ENCODE measurements at regions not wholly inside any gene's neighbourhood (a gene's known extent, or its start where the extent isn't known, plus 50 kb on each side); places are given as distances from the start of the nearest gene placed in this dataset.

DNA sequence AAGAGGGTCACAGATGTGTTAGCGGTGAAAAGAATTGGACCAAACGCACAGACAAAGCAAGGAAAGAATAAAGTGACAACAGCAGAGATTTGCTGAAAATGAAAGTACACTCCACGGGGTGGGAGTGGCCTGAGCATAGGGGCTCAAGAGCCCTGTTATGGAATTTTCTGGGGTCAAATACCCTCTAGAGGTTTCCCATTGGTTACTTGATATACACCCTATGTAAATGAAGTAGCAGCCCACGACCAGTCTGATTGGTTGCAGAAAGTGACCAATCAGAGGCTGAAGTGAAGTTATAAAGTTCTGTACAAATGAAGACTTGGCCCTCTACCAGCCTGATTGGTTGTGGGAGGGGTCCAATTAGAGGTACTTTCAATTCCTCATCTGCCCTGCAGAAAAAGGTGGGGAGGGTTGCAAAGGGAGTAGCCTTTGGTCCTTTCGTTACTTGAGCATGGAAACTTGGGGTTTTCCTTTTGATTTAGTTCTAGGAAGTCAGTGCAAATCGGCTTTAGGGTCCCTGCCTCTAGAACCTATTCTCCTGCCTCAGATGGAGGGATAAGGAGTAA is 125.6 kb upstream of the PRPS1L1 start:
- DNase-seq (ENCODE audit: low read depth): peak; percentile 5

DNA sequence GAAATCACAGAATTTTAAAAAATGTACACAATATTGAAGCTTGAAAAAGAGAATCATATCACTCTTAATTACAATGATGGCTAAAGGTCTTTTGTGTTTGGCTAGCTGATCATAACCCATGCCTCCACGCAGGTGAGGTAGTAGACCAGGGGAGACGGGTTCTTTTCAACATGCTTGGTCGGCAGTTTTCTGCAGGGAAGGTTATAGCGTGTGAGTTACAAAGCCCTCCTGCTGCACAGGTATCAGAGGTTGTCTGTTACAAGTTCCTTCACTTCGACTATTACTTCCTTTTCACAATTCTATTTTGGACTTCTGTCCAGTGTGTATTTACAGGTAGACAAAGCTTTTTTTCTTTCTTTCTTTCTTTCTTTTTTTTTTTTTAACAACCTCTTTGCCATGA is 127.1 kb upstream of the PRPS1L1 start:
- no peak for DNase-seq (ENCODE audit: low read depth)

DNA sequence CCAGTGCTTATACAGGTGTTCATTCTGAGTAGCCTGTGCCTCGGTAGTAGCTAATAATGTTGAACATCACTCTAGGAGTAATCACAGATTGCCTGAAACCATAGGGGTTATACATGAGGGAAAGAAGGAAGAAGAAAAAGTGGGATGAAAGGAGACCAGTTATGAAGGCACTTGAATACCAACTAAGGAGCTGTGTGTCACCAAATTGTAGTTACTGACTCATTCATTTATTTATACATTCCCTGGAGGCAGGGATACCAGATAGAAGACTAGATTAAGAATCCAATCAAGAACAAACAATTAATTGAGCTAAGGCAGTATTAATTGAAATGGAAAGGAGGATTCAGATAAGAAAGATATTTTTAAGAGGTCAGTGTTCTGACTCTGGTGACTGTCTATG is 129.6 kb upstream of the PRPS1L1 start:
- DNase-seq (ENCODE audit: low read depth): peak; percentile 49

DNA sequence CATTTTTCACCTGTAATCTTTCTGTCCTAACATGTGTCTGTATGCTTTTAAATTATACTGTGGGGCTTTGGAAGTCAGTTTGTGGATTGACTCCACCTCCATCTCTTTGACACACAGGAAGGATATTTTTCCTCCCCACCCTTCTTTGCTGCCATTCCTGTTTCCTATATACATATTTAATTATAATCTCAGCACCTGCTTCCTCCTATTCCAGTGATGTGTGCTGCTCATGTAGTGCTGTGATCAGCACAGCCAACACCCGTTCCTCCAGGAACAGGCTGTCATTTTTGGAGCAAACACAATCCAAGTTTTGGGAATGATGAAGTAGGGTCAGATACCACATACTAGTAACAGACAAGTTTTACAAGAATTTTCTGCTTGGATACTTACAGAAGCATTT is 135.0 kb upstream of the PRPS1L1 start:
- no peak for DNase-seq (ENCODE audit: low read depth)

DNA sequence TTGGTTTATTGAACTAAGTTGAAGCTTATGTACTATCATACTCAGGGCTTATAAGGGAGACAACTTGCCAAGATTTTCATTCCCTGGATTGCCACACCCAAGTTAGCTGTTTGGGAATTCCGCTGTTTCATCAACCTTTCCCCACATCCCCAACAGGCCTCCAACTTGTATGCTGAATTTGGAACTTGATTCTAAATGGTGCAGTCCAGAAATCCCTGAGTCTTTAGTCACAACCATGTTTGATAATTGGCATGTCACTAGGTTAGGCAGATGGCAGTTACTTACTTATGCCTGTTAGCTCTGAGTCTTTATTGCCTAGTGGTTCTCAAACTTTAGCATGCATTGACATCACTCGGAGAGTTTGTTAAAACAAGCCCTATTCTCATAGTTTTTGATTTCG is 135.4 kb upstream of the PRPS1L1 start:
- peak; percentile 4 for DNase-seq (ENCODE audit: low read depth)

DNA sequence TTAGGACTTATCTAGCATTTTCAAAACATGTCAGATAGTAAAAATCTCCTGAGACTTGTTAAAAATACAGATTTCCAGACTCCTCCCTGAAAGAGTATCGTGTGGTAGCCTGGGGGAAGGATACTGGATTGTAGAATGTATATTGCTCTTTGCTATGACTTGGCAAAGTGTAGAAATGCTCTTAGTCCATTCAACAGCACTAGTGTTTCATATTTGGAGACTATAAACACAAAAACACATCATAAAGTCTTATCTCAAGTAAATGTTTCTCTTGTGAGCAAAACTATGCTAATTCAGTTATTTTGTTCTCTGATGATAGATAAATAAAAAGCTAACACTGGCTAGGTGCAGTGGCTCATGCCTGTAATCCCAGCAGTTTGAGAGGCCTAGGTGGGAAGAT is 137.5 kb upstream of the PRPS1L1 start:
- DNase-seq (ENCODE audit: low read depth): no peak

GRCh38 chr7:18166002-18166401 is 138.4 kb upstream of the PRPS1L1 start:
- no peak for DNase-seq (ENCODE audit: low read depth)

DNA sequence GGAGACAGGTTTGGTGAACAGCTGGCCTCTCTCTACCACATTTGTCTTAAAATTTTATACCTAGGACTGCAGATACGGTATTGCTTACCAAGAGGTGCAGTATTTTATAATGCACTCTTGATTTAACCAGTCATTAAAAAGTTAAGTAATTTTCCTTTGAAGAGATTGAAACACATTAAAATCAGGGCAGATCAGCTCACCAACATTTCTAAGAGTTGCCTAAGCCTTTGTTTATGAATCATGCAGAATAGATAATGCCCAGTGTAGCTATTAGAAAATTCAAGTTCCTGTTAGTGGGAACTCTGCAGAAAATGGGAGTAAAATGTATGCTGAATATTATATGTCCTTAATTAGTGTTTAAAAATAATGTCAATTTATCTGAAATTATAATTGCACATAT is 140.2 kb upstream of the PRPS1L1 start:
- DNase-seq (ENCODE audit: low read depth): no peak

DNA sequence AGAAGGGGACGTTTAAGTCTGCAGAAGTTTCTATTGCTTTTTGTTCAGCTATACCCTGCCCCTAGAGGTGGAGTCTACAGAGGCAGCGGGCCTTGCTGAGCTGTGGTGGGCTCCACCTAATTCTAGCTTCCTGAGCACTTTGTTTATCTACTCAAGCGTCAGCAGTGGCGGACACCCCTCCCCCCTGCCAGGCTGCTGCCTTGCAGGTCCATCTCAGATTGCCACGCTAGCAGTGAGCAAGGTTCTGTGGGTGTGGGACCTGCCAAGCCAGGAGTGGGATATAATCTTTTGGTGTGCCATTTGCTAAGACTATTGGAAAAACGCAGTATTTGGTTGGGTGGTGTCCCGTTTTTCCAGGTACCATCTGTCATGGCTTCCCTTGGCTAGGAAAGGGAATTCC is 147.3 kb upstream of the PRPS1L1 start:
- DNase-seq (ENCODE audit: low read depth): no peak

- DNase-seq (ENCODE audit: low read depth): no peak
Observed at GRCh38 chr7:18175801-18176450, 148.3 kb upstream of the PRPS1L1 start.

GRCh38 chr7:18177129-18177814 is 149.6 kb upstream of the PRPS1L1 start:
- DNase-seq (ENCODE audit: low read depth): no peak

GRCh38 chr7:18177815-18178660 is 150.4 kb upstream of the PRPS1L1 start:
- DNase-seq (ENCODE audit: low read depth): peak; percentile 33

DNA sequence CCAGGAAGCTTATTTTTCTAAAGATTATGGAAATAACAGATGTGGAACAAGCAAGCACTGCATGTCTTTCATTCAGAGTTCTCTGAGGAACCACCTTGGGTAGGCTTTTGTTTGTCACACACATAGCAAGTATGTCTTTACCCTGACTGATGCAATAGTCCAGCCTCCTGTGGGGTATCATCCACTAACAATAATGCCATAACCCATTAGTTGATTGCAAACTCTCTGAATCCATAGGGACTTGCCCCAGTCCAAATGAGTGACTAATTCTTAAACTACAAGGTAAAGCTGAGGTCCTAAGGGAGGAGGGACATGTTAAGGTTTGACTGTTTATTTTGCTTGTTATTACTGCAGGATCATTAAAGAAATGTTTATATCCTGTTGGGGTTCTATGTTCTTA is 151.4 kb upstream of the PRPS1L1 start:
- DNase-seq (ENCODE audit: low read depth): no peak

DNA sequence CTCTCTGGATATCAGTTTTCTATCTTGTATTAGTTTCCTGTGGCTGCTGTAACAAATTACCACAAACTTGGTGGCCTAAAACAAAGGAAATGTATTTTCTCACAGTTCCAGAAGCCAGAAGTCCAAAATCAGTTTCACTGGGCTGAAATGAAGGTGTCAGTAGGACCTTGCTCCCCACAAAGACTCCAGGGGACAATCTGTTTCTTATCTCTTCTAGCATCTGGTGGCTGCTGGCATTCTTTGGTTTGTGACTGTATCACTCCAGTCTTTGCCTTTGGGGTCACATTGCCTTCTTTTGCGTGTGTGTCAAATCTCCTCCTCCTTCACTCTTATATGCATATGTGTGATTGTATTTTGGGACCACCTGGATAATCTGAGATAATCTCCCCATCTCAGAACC is 153.0 kb upstream of the PRPS1L1 start:
- no peak for DNase-seq (ENCODE audit: low read depth)

- DNase-seq (ENCODE audit: low read depth): no peak
Observed at GRCh38 chr7:18189500-18190126, 162.0 kb upstream of the PRPS1L1 start.

- no peak for DNase-seq (ENCODE audit: low read depth)
Observed at GRCh38 chr7:18191341-18191740, 163.7 kb upstream of the PRPS1L1 start.

DNA sequence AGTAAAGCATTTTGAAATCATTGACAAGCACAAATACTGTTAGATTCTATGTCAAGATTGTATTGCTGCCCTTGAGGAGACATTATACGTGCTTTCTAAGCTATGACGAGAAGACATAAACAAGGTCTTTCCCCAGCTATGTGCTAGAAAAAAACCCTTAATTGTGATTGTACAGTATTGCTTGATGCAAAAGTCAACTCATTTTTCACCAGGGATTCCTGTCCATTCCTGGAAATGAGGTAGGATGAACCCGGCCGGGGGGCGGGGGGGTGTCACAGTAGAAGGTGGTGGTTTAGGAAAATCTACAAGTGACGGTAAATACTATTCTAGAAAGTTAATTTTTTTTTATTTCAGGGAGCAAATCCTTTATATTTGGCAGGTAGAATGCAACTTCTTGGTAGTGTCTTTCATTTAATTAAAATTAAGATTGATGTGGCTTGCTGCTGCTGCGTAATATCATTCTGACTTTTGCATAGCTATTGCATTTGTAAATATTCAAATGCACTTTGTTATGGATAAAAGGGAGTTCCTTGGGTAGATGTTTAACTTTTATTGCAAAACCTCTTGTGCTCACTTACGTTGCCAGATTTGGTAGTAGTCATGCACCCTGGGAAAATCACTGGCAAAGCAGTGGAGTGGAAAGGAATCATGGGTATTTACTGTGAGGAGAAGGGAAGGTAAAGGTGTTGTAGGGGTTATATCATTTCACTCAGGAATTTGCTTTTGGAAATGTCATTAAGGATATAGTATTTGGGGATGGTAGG is 164.4 kb upstream of the PRPS1L1 start:
- no peak for DNase-seq (ENCODE audit: low read depth)

- DNase-seq (ENCODE audit: low read depth): no peak
Observed at GRCh38 chr7:18194616-18195015, 167.0 kb upstream of the PRPS1L1 start.

DNA sequence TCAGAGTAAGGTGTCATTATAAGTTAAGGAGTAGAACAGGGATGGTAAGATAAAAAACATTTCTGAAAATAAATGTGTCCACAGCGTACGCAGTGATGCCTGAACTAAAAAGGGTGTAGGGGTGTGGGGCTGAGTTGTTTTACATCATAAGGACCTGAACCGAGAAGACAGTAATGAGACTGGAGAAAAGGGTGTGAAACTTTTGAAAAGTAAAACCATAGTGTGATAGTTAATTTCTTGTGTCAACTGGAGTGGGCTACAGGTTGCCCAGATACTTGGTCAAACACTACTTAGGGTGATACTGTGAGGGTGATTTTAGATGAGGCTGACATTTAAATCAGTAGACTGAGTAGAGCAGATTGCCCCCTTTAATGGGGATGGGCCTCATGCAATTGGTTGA is 169.0 kb upstream of the PRPS1L1 start:
- no peak for DNase-seq (ENCODE audit: low read depth)

GRCh38 chr7:18198868-18199267 is 171.2 kb upstream of the PRPS1L1 start:
- DNase-seq (ENCODE audit: low read depth): no peak

DNA sequence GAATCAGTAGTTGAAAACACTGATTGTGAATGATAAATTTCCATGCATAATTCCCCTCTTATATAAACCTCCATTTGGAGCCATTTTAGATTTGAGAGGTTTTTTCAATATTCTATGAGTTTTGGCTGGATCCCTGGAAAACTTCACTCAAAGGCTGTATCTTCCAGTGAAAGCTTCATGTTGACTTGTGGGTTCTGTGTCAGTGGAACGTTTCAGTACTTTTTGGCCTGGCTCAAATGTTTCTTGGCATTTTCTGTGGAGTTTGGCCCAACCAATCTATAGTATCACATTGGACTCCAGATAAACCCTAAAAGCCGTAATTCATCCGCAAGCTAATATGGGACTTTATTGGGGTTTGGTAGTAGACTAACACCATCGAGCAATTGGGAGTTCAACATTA is 172.6 kb upstream of the PRPS1L1 start:
- no peak for DNase-seq (ENCODE audit: low read depth)

DNA sequence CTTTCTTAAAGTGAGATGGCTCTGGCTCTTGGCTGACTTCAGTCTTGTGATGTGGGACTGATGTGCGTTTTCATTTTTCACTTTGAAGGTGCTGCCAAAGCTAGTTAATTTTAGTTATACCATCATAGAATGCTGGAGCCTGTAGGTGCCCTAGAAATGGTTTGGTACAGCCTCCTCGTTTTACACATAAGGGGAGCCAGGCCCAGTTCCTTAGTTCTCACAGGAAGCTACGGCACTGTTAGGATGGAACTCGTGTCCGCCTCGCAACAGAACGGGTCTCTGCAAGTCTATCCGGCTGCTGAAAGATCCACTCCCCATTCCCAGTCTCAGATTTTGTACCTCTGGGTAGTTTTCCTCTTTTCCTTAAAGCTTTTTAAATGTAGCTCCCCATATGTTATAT is 173.2 kb upstream of the PRPS1L1 start:
- DNase-seq (ENCODE audit: low read depth): no peak

Data from ELR (cell line).